Stimulated activated naive B cell treated with anti-CD40 and anti-IgM and Interleukin-4, amounts not matched to agents 10 μg/mL and 1 μg/mL and 100 μg/mL, for 72 hours (primary cell): ENCODE measurements at regions not wholly inside any gene's neighbourhood (a gene's known extent, or its start where the extent isn't known, plus 50 kb on each side); places are given as distances from the start of the nearest gene placed in this dataset.

ENCODE experiments used
- ATAC-seq, 2 donors: fragments of 150-1000 bp; cut with Tn5 transposase; replicated peaks; 2 replicates each; pipeline ENCODE4 v1.10.0; 2021; ENCODE audit warnings: moderate library complexity in 1 of 2
- DNase-seq: peaks from one replicate; pipeline ENCODE4 v3.0.0; 2021
- H3K27ac Mint-ChIP-seq: one replicate; pipeline ENCODE4 v1.8.0; 2022; ENCODE audit warnings: mild to moderate bottlenecking, mixed read lengths
- H3K27me3 Mint-ChIP-seq, 2 donors: one replicate each; pipeline ENCODE4 v1.8.0; 2022; ENCODE audit warnings: mixed read lengths in 2 of 2
- H3K36me3 Mint-ChIP-seq, 2 donors: one replicate each; pipeline ENCODE4 v1.8.0; 2022; ENCODE audit warnings: mixed read lengths in 2 of 2, mild to moderate bottlenecking in 1 of 2
- H3K4me1 Mint-ChIP-seq, 2 donors: one replicate each; pipeline ENCODE4 v1.8.0; 2022; ENCODE audit warnings: mixed read lengths in 2 of 2, mild to moderate bottlenecking in 1 of 2
- H3K4me3 Mint-ChIP-seq, 2 donors: one replicate each; pipeline ENCODE4 v1.8.0; 2022; ENCODE audit warnings: mild to moderate bottlenecking in 2 of 2, mixed read lengths in 2 of 2, moderate library complexity in 1 of 2
- H3K9me3 Mint-ChIP-seq, 2 donors: one replicate each; pipeline ENCODE4 v1.8.0; 2022; ENCODE audit warnings: mixed read lengths in 2 of 2, mild to moderate bottlenecking in 1 of 2

DNA sequence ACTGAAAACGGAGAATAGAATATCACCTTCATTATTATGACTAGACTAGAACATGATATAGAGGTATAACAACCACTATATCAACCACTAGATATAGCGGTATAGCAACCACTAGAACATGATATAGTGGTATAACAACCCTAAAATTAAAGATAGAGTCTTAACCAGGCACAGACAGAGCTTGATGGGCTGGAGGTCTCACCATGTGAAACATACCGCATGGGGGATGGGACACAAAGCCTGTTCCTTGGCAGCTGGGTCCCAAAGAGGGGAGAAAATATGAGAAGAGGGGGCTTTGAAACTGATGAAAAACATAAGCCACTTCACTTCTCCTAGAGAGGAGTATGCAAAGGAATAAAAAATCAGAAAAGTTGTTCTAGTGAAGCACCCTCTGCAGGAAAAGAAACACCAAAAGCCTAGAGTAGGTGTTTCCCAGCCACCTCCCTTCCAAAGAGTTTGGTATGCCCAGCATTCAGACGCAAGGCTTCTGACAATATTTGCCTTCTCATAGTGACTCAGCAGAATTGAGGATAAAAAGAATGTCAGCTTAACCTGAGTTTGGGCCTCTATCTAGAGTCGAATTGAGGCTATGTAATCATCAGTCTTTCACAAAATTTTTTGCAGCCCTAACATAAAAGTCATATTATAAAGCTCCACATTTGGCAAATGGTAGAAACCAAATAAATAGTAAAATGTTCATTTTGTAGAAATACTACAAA, 316.4 kb downstream of the NOVA1 start:
- no peak for DNase-seq
- no peak for ATAC-seq

DNA sequence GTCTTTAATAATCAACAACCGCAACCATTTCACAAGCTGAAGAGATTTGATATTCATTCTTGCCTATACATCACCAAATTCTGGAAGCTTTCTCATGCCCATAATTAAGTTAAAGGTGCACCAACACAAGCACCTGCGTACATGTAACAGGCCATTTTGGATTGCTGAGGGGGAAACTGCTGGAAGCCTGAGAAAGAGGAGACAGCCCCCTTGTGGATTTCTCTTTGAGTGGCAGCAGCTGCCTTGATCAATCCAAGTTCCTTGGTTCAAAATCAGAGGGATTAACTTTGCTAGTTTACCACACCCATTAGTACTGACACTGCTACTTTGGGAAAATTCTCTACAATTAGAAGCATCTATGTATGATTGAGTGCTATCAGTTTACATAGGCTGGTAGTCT, 321.1 kb downstream of the NOVA1 start:
- no peak for DNase-seq
- H3K27me3 Mint-ChIP-seq = no peaks in the 10 kb centered on the region
- no peaks in the 10 kb centered on the region for H3K36me3 Mint-ChIP-seq
- H3K27ac Mint-ChIP-seq = no peak overlapping the region
- ATAC-seq = no peak
- peaks cover 0 to 4% of the 10 kb centered on the region in 2 donors for H3K9me3 Mint-ChIP-seq
- H3K4me1 Mint-ChIP-seq = no peaks in the 10 kb centered on the region
- H3K4me3 Mint-ChIP-seq = no peak overlapping the region

More for the DNA sequence above, 316.4 kb downstream of the NOVA1 start:
- Mint-ChIP-seq H3K4me1 (no peaks in the 10 kb centered on the region), H3K27me3 (no peaks in the 10 kb centered on the region), H3K9me3 (no peaks in the 10 kb centered on the region), H3K27ac (no peak overlapping the region), H3K4me3 (no peak overlapping the region), H3K36me3 (no peaks in the 10 kb centered on the region)

DNA sequence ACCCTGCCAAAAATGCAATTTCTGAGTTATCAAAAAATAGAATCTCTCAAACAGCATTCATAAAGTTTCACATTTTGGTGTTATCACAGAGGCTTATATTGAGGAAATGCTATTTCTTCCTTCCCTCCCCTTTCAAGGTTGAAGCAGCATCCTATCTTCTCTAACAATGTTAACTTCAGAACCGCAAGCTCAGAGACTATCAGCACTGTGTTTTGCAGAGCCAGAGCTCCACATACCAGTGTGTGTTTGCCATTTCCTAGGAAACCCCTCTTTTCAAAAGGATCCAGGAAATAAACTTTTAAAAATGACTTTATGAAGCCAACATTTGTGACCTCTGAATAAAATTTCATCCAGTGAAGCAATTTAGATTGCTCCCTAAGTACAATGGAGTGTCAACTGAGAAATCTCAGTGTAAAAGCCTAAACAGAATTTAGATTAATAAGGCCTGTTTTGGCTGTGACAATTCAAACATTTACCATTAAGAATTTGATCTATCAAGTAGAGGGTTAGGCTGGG, 332.6 kb downstream of the NOVA1 start:
- no peak overlapping the region for H3K27ac Mint-ChIP-seq
- no peaks in the 10 kb centered on the region for H3K4me1 Mint-ChIP-seq
- peaks cover 4 to 7% of the 10 kb centered on the region in 2 donors for H3K9me3 Mint-ChIP-seq
- H3K36me3 Mint-ChIP-seq = no peaks in the 10 kb centered on the region
- ATAC-seq (no peak), DNase-seq (no peak)
- no peaks in the 10 kb centered on the region for H3K27me3 Mint-ChIP-seq
- H3K4me3 Mint-ChIP-seq = no peak overlapping the region

DNA sequence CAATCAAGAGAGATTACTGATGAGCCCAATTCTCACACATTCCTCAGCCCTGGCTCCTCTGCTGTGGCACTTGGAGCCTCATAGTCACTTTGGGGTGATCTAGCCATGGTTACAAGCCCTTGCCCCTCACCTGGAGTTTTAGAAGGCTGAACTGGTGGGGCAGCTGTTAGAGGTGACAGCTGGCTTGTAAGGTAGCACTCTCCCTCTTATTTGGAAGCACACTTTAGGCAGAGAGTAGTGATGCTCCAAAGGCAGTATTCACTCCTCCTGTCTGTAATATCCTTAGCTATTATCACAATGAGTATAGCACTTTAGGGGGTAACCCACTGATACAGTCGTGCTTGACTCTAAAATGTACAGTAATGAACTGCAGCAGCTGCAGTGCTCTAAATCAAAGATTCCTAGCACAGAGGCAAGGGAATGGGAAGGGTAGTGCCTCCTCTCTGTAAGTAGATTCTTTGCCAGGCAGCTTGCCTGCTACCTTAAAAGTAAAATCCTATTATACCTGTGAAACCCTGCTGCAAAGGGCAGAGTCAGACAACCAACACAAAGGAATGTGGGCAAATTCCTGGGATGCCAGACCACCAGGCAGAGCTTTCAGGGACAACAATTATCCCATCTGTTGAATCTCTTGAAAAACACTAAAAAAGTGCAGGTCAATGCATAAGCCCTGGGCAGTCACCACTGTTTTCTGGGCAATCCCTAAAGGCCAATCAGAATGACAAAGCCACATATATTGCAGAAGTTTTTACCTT, 336.3 kb downstream of the NOVA1 start:
- Mint-ChIP-seq H3K36me3 (no peaks in the 10 kb centered on the region), H3K27me3 (no peaks in the 10 kb centered on the region), H3K4me1 (no peaks in the 10 kb centered on the region), H3K4me3 (no peak overlapping the region), H3K9me3 (peaks cover 0 to 3% of the 10 kb centered on the region in 2 donors), H3K27ac (no peak overlapping the region)
- DNase-seq = no peak
- ATAC-seq = no peak

DNA sequence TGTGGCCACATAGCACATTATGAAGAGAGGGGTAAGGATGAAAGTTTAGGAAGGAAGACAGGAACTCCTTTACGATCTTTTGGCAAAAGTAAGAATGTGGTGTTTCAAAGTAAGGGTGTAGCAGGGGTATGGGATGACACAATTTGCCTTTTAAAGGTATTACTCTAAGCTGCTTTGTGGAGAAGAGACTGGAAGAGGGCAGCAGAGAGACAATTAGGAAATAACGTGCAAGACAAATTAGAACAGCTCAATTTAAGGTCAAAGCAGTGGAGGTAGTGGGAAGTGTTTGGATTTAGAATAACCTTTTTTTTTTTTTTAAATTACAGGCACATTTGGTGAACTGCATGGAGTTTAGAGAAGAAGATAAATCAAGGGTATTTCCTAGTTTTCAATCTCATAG, 342.6 kb downstream of the NOVA1 start:
- Mint-ChIP-seq H3K4me1 (no peaks in the 10 kb centered on the region), H3K4me3 (no peak overlapping the region), H3K36me3 (no peaks in the 10 kb centered on the region), H3K9me3 (peaks cover 3 to 5% of the 10 kb centered on the region in 2 donors), H3K27me3 (no peaks in the 10 kb centered on the region), H3K27ac (no peak overlapping the region)
- no peak for ATAC-seq
- no peak for DNase-seq

DNA sequence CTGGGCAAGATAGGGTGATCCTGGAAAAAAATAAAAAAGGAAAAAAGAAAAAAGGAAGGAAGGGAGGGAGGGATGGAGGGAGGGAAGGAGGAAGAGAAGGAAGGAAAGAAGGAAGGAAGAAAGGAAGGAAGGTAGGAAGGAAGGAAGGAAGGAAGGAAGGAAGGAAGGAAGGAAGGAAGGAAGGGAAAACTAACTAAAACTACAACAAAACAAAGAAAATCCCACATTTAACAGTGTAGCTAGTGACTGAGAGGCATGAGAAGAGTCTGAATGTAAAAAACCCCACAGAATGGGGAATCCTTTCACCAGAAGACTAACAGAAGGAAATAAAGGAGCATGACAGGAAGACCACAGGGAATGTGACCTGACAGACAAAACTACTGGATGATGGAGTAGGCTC, 345.7 kb downstream of the NOVA1 start:
- H3K36me3 Mint-ChIP-seq = no peaks in the 10 kb centered on the region
- no peaks in the 10 kb centered on the region for H3K27me3 Mint-ChIP-seq
- H3K4me3 Mint-ChIP-seq = no peak overlapping the region
- H3K4me1 Mint-ChIP-seq = no peaks in the 10 kb centered on the region
- no peak for DNase-seq
- no peak overlapping the region for H3K27ac Mint-ChIP-seq
- ATAC-seq = no peak
- H3K9me3 Mint-ChIP-seq = peaks cover 6 to 8% of the 10 kb centered on the region in 2 donors

DNA sequence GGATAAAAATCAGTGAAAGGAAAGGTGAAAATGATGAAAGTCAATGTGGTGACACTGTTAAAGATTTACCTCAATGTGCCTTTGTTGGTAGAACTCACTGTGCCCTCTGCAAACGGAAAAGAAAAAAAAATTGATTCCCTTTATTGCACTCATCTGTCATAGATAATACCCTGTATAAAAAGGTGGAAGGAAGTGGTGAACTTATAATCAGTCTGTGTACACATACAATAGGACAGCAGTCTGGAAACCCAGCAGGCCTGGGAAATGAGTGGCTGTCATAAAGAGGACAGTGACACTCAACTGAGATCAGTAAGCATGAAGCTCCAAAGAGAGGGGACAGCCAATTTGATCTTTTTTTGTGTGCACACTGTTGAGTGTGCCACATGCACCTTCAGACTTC, 364.7 kb downstream of the NOVA1 start:
- no peak for ATAC-seq
- no peak overlapping the region for H3K27ac Mint-ChIP-seq
- DNase-seq = no peak
- H3K9me3 Mint-ChIP-seq = peaks cover 0 to 2% of the 10 kb centered on the region in 2 donors
- H3K4me1 Mint-ChIP-seq = no peaks in the 10 kb centered on the region
- H3K27me3 Mint-ChIP-seq = no peaks in the 10 kb centered on the region
- H3K36me3 Mint-ChIP-seq = no peaks in the 10 kb centered on the region
- H3K4me3 Mint-ChIP-seq = no peak overlapping the region

DNA sequence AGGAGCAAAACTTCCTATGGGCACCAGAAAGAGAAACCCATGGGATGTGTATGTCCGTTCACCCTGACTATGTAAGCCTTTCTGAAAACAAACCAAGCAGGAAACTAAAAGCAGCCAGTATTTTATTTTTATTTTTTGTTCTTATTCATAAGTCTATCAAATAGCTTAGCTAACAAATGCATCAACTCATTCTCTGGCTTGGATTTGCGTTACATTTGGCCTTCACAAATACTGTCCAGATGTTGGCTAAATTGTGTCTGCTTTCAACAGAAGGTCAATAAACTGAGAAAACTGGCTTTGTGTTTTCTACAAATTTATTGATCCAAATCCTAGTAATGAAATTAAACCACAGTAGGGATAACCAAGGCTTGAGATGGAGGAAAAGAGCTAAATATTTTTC, 379.0 kb downstream of the NOVA1 start:
- Mint-ChIP-seq H3K36me3 (no peaks in the 10 kb centered on the region), H3K27me3 (no peaks in the 10 kb centered on the region), H3K4me3 (no peak overlapping the region), H3K9me3 (peaks cover 0 to 3% of the 10 kb centered on the region in 2 donors), H3K27ac (no peak overlapping the region), H3K4me1 (no peaks in the 10 kb centered on the region)
- ATAC-seq (no peak), DNase-seq (no peak)

DNA sequence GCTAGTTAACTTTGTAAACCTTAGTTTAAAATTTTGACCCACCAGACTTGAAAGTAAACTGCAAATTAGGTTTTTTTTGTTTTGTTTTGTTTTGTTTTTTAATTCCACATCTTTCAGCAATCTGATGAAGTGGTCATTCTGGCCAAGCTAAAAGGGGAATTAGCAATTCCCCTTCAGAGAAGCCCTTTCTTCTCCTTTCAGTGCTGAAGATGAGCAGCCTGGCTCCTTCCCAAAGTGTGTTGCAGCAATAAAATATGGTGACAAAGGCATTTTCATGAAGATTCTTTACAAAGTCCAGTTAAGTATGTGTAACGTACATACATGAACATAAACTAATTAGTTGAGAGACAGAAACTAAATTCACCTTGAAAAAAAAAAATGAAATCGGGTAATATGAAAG, 380.1 kb downstream of the NOVA1 start:
- H3K4me3 Mint-ChIP-seq = no peak overlapping the region
- H3K27ac Mint-ChIP-seq = no peak overlapping the region
- H3K36me3 Mint-ChIP-seq = no peaks in the 10 kb centered on the region
- no peak for DNase-seq
- peaks cover 1 to 3% of the 10 kb centered on the region in 2 donors for H3K9me3 Mint-ChIP-seq
- no peaks in the 10 kb centered on the region for H3K4me1 Mint-ChIP-seq
- H3K27me3 Mint-ChIP-seq = no peaks in the 10 kb centered on the region
- ATAC-seq = no peak

DNA sequence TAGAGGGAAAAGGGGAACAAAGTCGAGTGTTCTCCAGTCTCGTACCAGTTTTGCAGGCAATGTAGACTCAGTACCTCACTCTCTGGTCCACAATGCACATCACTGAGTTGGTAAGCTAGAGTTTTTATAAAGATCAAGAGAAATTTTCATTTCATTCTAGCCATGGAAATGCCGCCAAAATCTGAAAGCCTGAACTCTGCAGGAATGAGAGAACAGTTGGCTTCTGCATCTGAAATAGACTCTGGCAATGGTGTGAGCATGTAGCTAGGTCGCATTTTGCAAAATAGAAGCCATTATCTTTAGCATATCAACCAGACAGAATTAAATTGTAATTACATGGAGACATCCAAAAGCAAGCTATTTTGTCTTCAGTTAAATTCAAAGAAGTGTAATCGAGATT, 381.0 kb downstream of the NOVA1 start:
- H3K36me3 Mint-ChIP-seq = no peaks in the 10 kb centered on the region
- H3K27me3 Mint-ChIP-seq = no peaks in the 10 kb centered on the region
- ATAC-seq (no peak), DNase-seq (no peak)
- H3K4me1 Mint-ChIP-seq = no peaks in the 10 kb centered on the region
- no peak overlapping the region for H3K4me3 Mint-ChIP-seq
- H3K9me3 Mint-ChIP-seq = peaks cover 1 to 3% of the 10 kb centered on the region in 2 donors
- H3K27ac Mint-ChIP-seq = no peak overlapping the region

DNA sequence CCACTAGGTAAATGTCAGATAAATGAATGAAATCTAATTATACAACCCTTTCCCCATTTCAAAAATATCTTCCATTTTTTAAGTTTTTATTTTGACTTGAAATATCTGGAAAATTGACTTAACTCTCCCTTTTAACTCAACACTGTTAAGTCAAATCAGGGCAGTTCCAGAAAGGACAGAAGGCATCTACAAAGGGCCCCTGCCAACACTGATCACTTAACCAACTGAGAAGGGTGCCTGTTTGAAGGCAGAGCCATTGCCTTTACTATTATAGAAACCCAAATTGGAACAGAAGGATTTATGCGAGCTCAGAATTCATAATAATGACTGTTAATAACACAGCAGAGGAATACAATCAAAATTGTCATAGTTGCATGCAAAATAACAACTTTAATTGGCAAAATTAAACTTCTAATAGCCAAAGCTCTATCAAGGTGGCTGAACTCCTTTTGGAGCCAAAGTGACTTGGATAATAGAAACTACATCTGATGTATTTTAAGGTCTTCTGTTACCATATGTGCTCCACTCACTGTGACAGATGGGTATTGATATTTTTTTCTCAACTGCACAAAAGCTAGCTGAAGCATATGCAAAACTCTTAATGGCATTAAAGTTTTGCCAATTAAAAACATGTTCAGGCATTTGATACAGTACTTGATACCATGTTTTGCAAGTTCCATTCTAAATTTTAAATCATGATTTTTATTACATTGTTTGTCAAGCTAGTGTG, 383.8 kb downstream of the NOVA1 start:
- Mint-ChIP-seq H3K4me1 (no peaks in the 10 kb centered on the region), H3K27me3 (no peaks in the 10 kb centered on the region), H3K36me3 (no peaks in the 10 kb centered on the region), H3K9me3 (peaks cover 0 to 1% of the 10 kb centered on the region in 2 donors), H3K4me3 (no peak overlapping the region), H3K27ac (no peak overlapping the region)
- ATAC-seq (no peak), DNase-seq (no peak)

DNA sequence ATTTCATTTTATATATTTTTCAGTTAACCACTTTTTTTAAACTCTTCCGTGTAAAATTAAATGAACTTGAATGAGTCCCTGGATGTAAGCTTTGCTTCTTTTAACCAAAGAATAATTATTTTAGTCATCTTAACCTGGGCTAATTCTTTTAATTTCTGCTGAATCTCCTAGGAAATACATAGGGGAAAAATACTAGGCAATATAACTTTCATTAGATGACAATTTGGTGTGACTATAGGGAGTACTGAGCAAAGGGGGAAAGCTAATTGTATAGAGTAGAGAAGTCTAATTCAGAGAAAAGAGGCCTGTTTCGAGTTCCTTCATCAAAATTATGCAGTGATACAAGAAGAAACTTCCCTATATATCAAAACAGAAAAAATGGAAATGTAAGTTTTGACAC, 388.1 kb downstream of the NOVA1 start:
- Mint-ChIP-seq H3K27ac (no peak overlapping the region), H3K36me3 (no peaks in the 10 kb centered on the region), H3K27me3 (peaks cover 11 to 28% of the 10 kb centered on the region in 2 donors), H3K4me1 (no peaks in the 10 kb centered on the region), H3K4me3 (no peak overlapping the region), H3K9me3 (peaks cover 0 to 3% of the 10 kb centered on the region in 2 donors)
- ATAC-seq (no peak), DNase-seq (no peak)

DNA sequence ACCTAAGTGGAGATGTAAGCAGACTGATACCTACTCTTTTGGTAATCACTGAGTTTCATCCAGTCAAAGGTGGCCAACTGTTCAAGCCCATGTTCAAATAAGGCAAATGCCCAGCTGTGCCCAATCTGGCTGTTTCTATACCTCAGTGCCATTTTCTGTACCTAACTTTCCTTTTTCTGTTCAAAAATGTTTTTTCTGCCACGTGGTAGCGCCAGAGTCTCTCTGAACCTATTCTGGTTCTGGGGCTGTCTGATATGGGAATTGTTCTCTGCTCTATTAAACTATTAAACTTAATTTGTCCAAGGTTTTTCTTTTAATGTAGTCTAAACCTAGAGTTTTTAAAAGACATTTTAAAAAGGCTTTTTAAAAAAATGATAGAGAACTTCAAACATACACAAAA, 391.2 kb downstream of the NOVA1 start:
- Mint-ChIP-seq H3K9me3 (peaks cover 0 to 1% of the 10 kb centered on the region in 2 donors), H3K36me3 (peaks cover 0 to 3% of the 10 kb centered on the region in 2 donors), H3K27me3 (peaks cover 29 to 50% of the 10 kb centered on the region in 2 donors), H3K27ac (no peak overlapping the region), H3K4me3 (no peak overlapping the region), H3K4me1 (no peaks in the 10 kb centered on the region)
- DNase-seq = no peak
- no peak for ATAC-seq

DNA sequence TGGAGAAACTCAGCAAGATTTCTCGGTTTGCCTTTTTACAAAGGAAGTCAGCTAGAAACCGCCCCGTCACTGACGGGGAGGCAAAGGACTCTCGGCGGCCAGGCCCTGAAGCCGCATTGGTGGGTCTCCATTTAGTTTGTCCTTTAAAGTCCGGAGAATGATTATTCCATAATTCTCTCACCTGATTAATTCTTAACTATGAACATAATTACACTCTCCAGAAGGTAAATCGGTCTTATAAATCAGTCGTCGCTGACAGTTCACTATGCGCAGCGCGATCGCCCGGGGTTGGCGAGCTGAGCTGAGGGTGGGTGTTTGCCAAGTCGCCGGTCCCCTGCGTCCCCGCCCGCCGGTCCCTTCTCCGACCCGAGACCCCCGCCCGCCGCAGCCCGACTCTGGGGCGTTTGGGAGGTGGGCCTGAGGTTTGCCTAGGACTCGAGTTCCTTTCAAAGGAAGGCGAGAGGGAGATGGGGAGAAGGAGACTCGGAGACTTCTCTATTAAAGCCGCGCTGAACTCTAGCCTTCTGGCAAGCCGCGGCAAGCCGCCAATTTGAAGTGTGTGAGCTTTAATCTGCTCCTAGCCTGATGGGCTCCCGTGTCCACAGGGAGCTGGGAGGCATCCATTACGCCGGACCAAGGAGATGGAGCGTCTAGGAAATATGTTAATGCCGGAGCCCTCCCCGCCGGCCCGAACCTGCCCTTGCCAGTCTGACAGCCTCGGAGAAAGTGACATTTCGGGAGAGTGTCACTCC, 392.9 kb downstream of the NOVA1 start:
- Mint-ChIP-seq H3K36me3 (peaks cover 0 to 3% of the 10 kb centered on the region in 2 donors), H3K27me3 (peaks cover 29 to 50% of the 10 kb centered on the region in 2 donors), H3K4me3 (peak overlapping the region in 1 of 2 donors; percentile 37), H3K9me3 (peaks cover 0 to 1% of the 10 kb centered on the region in 2 donors), H3K27ac (no peak overlapping the region), H3K4me1 (no peaks in the 10 kb centered on the region)
- DNase-seq (no peak), ATAC-seq (no peak)
